ENCODE measurements at regions not wholly inside any gene's neighbourhood (a gene's known extent, or its start where the extent isn't known, plus 50 kb on each side); places are given as distances from the start of the nearest gene placed in this dataset.
"Not testable (repeated sequence)": the region's sequence is repeated elsewhere in the genome, so short reads cannot be mapped to it uniquely, and the experiment has no call there.

DNA sequence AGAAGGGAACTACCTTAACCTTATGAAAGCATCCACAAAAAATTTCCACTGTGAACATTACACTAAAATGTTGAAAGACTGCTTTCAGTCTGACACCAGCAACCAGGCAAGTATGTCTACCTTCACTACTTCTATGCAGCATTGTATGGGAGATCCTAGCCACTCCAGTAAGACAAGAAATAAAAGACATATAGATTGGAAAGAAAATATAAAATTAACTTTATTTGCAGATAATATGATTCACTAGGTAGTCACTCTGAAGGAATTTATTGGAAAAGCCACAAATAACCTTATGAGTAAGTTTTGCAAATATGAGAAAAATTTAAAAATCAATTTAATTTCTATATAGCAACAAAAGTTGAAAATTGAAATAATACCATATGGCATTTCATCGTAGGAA is 172.0 kb downstream of the RERGL start:
- Mint-ChIP-seq H3K4me3 (no peak overlapping the region), H3K36me3 (ENCODE audit: low read depth) (no peaks in the 10 kb centered on the region), H3K27ac (no peak overlapping the region), H3K27me3 (ENCODE audit: low read depth) (no peaks in the 10 kb centered on the region), H3K4me1 (ENCODE audit: low read depth) (no peaks in the 10 kb centered on the region), H3K9me3 (ENCODE audit: insufficient read depth) (peaks cover 33% of the 10 kb centered on the region)
- ChIA-PET CTCF (no interaction called here), POLR2A (no interaction called here)
- no peak for DNase-seq
- ATAC-seq = no peak

DNA sequence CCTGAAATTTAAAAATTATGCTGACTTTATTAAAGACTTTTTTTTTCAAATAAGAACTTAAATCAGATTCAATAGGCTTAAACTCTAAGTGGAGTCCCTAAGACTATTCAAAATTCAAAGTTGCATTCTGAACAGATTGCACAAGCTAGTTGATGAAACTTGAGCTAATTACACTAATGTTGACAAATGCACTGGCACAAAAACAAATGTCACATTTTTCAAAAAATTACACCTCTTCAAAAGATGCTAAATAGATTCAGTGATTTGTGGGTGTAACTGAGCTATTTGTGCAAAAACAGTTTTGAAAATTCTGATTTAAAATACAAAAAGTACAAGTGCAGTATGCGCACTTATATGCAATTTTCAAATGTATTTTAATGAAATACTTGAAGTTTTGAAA is 205.4 kb downstream of the RERGL start:
- ATAC-seq = no peak
- Mint-ChIP-seq H3K4me1 (ENCODE audit: low read depth) (no peaks in the 10 kb centered on the region), H3K36me3 (ENCODE audit: low read depth) (no peaks in the 10 kb centered on the region), H3K27ac (no peak overlapping the region), H3K9me3 (ENCODE audit: insufficient read depth) (peaks cover 29% of the 10 kb centered on the region), H3K27me3 (ENCODE audit: low read depth) (no peaks in the 10 kb centered on the region), H3K4me3 (no peak overlapping the region)
- CTCF ChIA-PET = no interaction called here
- POLR2A ChIA-PET = no interaction called here
- no peak for DNase-seq

DNA sequence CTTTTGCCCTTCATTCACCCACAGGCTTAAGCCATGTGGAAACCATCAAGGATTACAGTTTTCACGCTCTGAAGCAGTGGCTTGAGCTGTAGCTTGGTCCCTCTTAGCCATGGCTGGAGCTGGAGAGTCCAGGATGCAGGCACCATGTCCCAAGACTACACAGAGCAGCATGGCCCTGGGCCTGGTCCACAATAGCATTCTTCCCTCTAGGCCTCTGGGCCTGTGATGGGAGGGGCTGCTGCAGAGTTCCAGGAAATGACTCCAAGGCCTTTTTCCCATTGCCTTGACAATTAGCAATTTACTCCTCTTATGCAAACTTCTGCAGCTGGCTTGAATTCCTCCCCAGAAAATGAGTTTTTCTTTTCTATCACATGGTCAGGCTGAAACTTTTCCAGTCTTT is 211.3 kb downstream of the RERGL start:
- Mint-ChIP-seq H3K27me3 (ENCODE audit: low read depth) (no peaks in the 10 kb centered on the region), H3K9me3 (ENCODE audit: insufficient read depth) (peaks cover 25% of the 10 kb centered on the region), H3K4me3 (no peak overlapping the region), H3K27ac (no peak overlapping the region), H3K4me1 (ENCODE audit: low read depth) (no peaks in the 10 kb centered on the region), H3K36me3 (ENCODE audit: low read depth) (no peaks in the 10 kb centered on the region)
- DNase-seq = no peak
- ChIA-PET POLR2A (no interaction called here), CTCF (no interaction called here)
- no peak for ATAC-seq

DNA sequence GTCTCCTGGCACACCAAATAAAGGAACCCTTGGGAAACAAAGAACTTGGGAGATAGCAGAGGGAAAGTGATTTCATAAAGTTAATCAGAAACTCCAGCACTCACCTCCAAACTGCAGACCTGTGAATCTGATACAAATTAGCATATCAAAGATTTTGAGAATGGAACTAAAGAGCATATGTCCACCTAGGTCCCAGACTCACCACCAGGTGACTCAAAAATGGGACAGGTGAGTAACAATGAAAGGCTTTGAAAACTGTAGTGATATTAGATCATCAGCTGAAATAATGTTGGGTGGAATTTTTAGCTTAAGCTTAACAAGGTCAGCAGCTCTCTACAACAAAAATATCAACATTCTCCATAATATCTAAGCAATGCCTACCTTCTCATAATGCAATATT is 214.8 kb downstream of the RERGL start:
- Mint-ChIP-seq H3K9me3 (ENCODE audit: insufficient read depth) (peaks cover 27% of the 10 kb centered on the region), H3K27ac (no peak overlapping the region), H3K27me3 (ENCODE audit: low read depth) (no peaks in the 10 kb centered on the region), H3K4me3 (no peak overlapping the region), H3K4me1 (ENCODE audit: low read depth) (no peaks in the 10 kb centered on the region), H3K36me3 (ENCODE audit: low read depth) (no peaks in the 10 kb centered on the region)
- DNase-seq (no peak), ATAC-seq (no peak)
- ChIA-PET CTCF (no interaction called here), POLR2A (no interaction called here)

DNA sequence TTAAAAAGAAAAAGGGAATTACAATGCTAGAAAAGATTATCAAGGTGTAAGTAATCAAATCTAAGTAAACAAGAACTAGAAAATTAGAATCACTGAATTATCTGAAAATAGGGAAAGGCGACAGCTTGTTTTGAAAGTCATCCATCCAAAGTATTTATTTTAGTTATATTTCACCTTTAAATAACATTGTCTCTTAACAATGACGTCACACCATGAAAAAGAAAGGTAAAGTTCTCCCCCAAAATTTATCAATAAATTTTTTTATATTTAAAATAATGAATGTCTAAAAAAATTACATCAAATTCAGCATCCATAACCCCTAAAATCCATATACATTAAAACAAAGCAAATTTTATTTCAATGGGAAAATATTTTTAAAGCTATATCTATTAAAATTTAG is 223.2 kb downstream of the RERGL start:
- POLR2A ChIA-PET = no interaction called here
- H3K27ac Mint-ChIP-seq = no peak overlapping the region

DNA sequence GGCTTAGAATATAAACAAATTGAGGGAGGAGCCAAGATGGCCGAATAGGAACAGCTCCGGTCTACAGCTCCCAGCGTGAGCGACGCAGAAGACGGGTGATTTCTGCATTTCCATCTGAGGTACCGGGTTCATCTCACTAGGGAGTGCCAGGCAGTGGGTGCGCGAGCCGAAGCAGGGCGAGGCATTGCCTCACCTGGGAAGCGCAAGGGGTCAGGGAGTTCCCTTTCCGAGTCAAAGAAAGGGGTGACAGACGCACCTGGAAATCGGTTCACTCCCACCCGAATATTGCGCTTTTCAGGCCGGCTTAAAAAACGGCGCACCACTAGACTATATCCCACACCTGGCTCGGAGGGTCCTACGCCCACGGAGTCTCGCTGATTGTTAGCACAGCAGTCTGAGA is 234.4 kb downstream of the RERGL start:
- H3K27me3 Mint-ChIP-seq (ENCODE audit: low read depth); H3K36me3 Mint-ChIP-seq (ENCODE audit: low read depth); H3K4me3 Mint-ChIP-seq; H3K4me1 Mint-ChIP-seq (ENCODE audit: low read depth); ATAC-seq; DNase-seq; H3K27ac Mint-ChIP-seq; POLR2A ChIA-PET; CTCF ChIA-PET: not testable (repeated sequence)
- peaks cover 16% of the 10 kb centered on the region for H3K9me3 Mint-ChIP-seq (ENCODE audit: insufficient read depth)

More for the DNA sequence above, 223.2 kb downstream of the RERGL start:
- Mint-ChIP-seq H3K36me3 (ENCODE audit: low read depth) (no peaks in the 10 kb centered on the region), H3K27me3 (ENCODE audit: low read depth) (no peaks in the 10 kb centered on the region), H3K4me1 (ENCODE audit: low read depth) (no peaks in the 10 kb centered on the region), H3K4me3 (no peak overlapping the region), H3K9me3 (ENCODE audit: insufficient read depth) (peaks cover 12% of the 10 kb centered on the region)
- DNase-seq (no peak), ATAC-seq (no peak)
- CTCF ChIA-PET = no interaction called here

DNA sequence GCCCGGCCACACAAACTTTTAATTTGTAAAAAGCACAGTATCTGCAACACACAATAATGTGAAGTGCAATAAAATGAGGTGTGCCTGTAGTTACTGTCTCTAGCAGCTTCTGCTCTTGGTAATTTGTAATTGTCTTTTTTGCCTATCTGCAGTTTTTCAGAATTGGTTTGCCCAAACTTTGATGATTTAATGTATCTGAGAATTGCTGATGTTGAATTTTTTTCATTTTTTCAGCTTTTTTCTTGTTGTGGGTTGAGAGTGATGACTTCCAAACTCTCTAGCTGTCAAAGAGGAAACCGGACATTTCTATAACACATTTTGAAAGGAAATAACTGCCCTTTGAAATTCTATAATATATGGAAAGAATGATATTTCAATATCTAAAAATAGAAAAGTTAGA is 236.9 kb downstream of the RERGL start:
- Mint-ChIP-seq H3K9me3 (ENCODE audit: insufficient read depth) (peaks cover 23% of the 10 kb centered on the region), H3K27ac (no peak overlapping the region), H3K4me1 (ENCODE audit: low read depth) (no peaks in the 10 kb centered on the region)

DNA sequence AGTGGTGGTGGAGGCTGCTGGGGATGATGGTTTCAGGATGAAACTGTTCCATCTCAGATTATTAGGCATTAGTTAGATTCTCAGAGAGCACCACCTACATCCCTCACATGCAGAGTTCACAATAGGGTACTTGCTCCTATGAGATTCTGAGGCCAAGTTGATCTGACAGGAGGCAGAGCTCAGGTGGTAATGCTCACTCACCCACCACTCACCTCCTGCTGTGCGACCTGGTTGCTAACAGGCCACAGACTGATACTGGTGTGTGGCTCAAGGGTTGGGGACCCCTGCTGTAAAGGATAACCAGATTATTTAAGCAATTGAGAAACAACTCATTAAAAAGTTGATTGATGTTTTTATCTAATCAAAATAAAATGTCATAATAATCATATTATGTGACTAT is 248.5 kb downstream of the RERGL start:
- peaks cover 18% of the 10 kb centered on the region for H3K9me3 Mint-ChIP-seq (ENCODE audit: insufficient read depth)
- no peaks in the 10 kb centered on the region for H3K27me3 Mint-ChIP-seq (ENCODE audit: low read depth)
- H3K36me3 Mint-ChIP-seq (ENCODE audit: low read depth) = no peaks in the 10 kb centered on the region
- H3K27ac Mint-ChIP-seq = no peak overlapping the region
- DNase-seq = no peak
- ChIA-PET POLR2A (no interaction called here), CTCF (no interaction called here)
- no peaks in the 10 kb centered on the region for H3K4me1 Mint-ChIP-seq (ENCODE audit: low read depth)
- ATAC-seq = no peak
- H3K4me3 Mint-ChIP-seq = no peak overlapping the region

More for the DNA sequence above, 236.9 kb downstream of the RERGL start:
- Mint-ChIP-seq H3K36me3 (ENCODE audit: low read depth) (no peaks in the 10 kb centered on the region), H3K4me3 (no peak overlapping the region), H3K27me3 (ENCODE audit: low read depth) (no peaks in the 10 kb centered on the region)
- DNase-seq (no peak), ATAC-seq (no peak)
- CTCF ChIA-PET = no interaction called here
- POLR2A ChIA-PET = no interaction called here

DNA sequence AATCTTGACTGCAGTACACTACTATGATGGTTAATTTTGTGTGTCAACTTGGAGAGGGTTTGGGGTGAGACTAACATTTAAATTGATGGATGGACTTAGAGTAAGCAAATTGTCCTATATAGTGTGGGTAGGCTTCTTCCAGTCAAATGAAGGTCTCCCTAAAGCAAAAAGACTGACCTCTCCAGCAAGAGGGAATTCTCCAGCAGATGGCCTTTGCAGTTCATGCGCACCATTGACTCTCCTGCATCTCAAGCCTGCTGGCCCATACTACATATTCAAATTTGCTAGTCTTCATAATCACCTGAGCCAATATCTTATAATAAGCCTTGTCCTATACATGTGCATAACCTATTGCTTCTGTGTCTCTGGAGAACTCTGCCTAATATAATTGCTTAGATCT is 260.2 kb downstream of the RERGL start:
- CTCF ChIA-PET = no interaction called here
- ATAC-seq = no peak
- POLR2A ChIA-PET = no interaction called here
- H3K27me3 Mint-ChIP-seq (ENCODE audit: low read depth) = no peaks in the 10 kb centered on the region
- no peaks in the 10 kb centered on the region for H3K36me3 Mint-ChIP-seq (ENCODE audit: low read depth)
- H3K27ac Mint-ChIP-seq = no peak overlapping the region
- H3K4me3 Mint-ChIP-seq = no peak overlapping the region
- no peaks in the 10 kb centered on the region for H3K4me1 Mint-ChIP-seq (ENCODE audit: low read depth)
- DNase-seq = no peak
- H3K9me3 Mint-ChIP-seq (ENCODE audit: insufficient read depth) = peaks cover 21% of the 10 kb centered on the region

DNA sequence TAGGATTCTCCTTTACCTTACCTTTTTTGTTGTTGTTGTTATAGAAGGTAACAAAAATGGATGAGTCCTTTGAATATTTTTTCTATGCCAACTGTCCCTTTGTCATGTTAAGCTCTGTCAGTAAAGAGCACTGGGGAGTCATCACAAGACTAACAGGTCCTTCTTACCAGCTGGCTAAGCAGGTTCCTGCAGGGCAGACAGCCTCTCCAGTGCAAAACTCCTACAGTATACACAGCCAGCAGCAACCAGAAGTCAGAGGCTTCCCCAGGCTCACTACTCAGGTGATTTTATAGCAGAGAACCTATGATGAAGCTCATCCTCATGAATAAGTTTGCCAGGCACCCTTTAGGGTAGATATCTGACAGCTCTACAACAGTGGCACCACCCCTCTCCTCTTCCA is 271.1 kb downstream of the RERGL start:
- ATAC-seq = no peak

DNA sequence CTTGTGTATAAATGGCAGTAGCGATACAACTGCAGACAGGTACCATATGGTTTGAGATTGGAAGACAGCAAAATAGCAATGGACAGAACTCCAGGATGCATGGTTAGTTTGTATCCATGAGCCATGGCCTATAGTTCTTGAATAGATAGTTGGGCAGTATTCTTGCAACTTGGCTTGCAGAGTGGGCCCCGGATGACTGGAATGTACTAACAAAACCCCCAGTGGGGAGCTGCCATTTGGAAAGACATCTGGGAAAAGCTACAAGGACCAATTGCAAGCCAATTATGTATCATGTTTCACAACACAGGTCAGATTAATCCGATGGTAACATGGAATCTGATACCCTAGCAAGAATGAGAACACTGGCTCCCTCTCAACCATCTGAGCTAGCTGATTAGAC is 279.6 kb downstream of the RERGL start:
- Mint-ChIP-seq H3K36me3 (ENCODE audit: low read depth) (no peaks in the 10 kb centered on the region), H3K4me1 (ENCODE audit: low read depth) (no peaks in the 10 kb centered on the region), H3K4me3 (no peak overlapping the region), H3K27me3 (ENCODE audit: low read depth) (no peaks in the 10 kb centered on the region), H3K27ac (no peak overlapping the region), H3K9me3 (ENCODE audit: insufficient read depth) (peaks cover 6% of the 10 kb centered on the region)
- DNase-seq = no peak
- CTCF ChIA-PET = no interaction called here
- no peak for ATAC-seq
- POLR2A ChIA-PET = interaction anchor here (0.6 kb wide), 1 partner anchor 759 kb away, joined by 3 read pairs; no protein-coding TSS in a partner anchor

More for the DNA sequence above, 271.1 kb downstream of the RERGL start:
- POLR2A ChIA-PET = no interaction called here
- Mint-ChIP-seq H3K9me3 (ENCODE audit: insufficient read depth) (peaks cover 13% of the 10 kb centered on the region), H3K36me3 (ENCODE audit: low read depth) (no peaks in the 10 kb centered on the region), H3K4me1 (ENCODE audit: low read depth) (no peaks in the 10 kb centered on the region), H3K27me3 (ENCODE audit: low read depth) (no peaks in the 10 kb centered on the region), H3K4me3 (no peak overlapping the region), H3K27ac (no peak overlapping the region)
- no peak for DNase-seq
- CTCF ChIA-PET = no interaction called here

DNA sequence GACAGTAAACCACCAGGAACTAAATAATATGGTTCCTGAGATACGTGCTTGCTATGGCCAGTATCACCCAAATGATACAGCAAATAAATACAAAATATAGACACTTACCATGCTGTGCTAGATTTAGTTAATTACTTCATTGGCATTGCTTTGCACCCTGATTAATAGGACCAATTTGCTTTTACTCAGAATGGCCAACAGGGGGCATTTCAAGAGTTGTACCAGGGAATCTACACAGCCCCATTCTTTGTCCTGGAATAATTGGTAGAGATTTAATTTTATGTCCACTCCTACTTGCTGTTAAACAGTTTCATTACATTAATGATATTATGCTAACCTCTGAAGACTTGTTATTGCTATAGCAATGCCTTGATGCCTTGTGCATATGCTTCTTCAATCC is 280.8 kb downstream of the RERGL start:
- Mint-ChIP-seq H3K4me3 (no peak overlapping the region), H3K9me3 (ENCODE audit: insufficient read depth) (peaks cover 6% of the 10 kb centered on the region), H3K36me3 (ENCODE audit: low read depth) (no peaks in the 10 kb centered on the region), H3K27me3 (ENCODE audit: low read depth) (no peaks in the 10 kb centered on the region), H3K4me1 (ENCODE audit: low read depth) (no peaks in the 10 kb centered on the region), H3K27ac (no peak overlapping the region)
- ChIA-PET CTCF (no interaction called here), POLR2A (no interaction called here)
- DNase-seq (no peak), ATAC-seq (no peak)

DNA sequence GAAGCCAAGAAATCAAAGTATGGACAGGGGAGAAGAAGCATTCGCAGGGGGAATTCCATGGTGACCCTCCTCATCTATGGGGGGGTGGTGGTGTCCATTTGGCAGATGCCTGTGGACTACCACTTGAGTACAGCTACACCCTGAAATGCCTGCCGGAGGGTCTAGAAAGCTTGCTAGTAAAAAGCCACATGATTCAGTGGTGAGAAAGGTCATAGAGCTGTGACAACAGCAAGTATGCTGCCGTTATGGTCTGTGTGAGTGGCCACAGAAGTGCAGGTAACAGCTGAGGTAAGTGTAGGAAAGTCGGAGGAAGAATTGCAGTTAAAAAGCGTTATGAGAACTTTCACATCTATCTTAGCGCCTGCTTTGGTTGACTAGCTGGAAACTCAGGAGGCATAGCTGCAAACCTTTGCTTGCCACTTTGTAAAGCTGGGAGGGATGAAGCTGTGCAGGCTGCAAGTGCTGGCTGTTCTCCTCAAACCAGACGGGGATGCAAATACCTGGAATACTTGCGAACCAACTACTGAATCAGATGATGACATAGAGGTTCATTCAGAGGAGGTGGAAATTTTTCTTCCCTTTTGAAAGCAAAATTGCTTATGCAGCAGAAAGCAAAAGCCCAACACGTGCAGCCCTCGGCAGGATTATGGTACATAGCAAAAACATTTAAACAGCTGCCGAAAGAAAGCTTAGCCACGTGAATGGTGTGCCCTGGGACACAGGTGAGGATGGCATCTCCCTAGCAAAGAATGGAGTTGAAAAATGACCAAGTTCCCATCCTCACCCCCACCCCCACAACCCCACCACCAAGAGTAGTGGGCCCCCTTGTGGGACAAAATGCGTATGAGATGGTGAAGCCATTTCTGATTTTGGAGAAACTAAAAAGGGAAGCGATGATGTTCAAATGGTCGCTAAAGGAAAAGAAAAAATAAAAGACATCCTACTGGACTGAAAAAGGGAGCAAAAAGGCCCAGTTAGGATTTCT is 287.0 kb downstream of the RERGL start:
- ATAC-seq (no peak), DNase-seq (no peak)
- H3K36me3 Mint-ChIP-seq (ENCODE audit: low read depth) = no peaks in the 10 kb centered on the region
- no peaks in the 10 kb centered on the region for H3K4me1 Mint-ChIP-seq (ENCODE audit: low read depth)
- ChIA-PET POLR2A (no interaction called here), CTCF (no interaction called here)
- H3K27ac Mint-ChIP-seq = no peak overlapping the region
- no peaks in the 10 kb centered on the region for H3K27me3 Mint-ChIP-seq (ENCODE audit: low read depth)
- no peak overlapping the region for H3K4me3 Mint-ChIP-seq
- H3K9me3 Mint-ChIP-seq (ENCODE audit: insufficient read depth) = peaks cover 21% of the 10 kb centered on the region
